WTC11 (cell line): ENCODE measurements at regions not wholly inside any gene's neighbourhood (a gene's known extent, or its start where the extent isn't known, plus 50 kb on each side); places are given as distances from the start of the nearest gene placed in this dataset.

Experiments
- ATAC-seq: fragments of 200-7000 bp; cut with Tn5 transposase; 2 replicates; pipeline ENCODE4 v1.10.0; 2021; ENCODE audit warnings: mild to moderate bottlenecking, moderate library complexity
- CTCF ChIA-PET: fragments of 300-600 bp; sonication (Branson Sonifier 250); formaldehyde crosslinking; loops from one replicate; lab custom pipeline; 2021; ENCODE audit warnings: antibody characterized with exemption; lab: Charles Lee
- POLR2A ChIA-PET: fragments of 350-600 bp; sonication (Branson Sonifier 250); formaldehyde crosslinking; loops from one replicate; lab custom pipeline; 2021; ENCODE audit warnings: antibody characterized with exemption; lab: Charles Lee
- DNase-seq: peaks from one replicate; pipeline ENCODE4 v3.0.0; 2021; ENCODE audit warnings: low spot score
- H3K27ac Mint-ChIP-seq: 2 replicates; pipeline ENCODE4 v1.8.0; 2021; ENCODE audit warnings: mixed read lengths
- H3K27me3 Mint-ChIP-seq: 2 replicates; pipeline ENCODE4 v1.8.0; 2021; ENCODE audit warnings: low read depth, mild to moderate bottlenecking, moderate library complexity, mixed read lengths
- H3K36me3 Mint-ChIP-seq: 2 replicates; pipeline ENCODE4 v1.8.0; 2021; ENCODE audit warnings: mixed read lengths
- H3K4me1 Mint-ChIP-seq: 2 replicates; pipeline ENCODE4 v1.8.0; 2022; ENCODE audit warnings: mixed read lengths
- H3K4me3 Mint-ChIP-seq: 2 replicates; pipeline ENCODE4 v1.8.0; 2021; ENCODE audit warnings: mild to moderate bottlenecking, moderate library complexity, mixed read lengths
- H3K9me3 Mint-ChIP-seq: 2 replicates; pipeline ENCODE4 v1.8.0; 2021; ENCODE audit warnings: mixed read lengths
- FOXP1 ChIP-seq: sonication (generic); formaldehyde crosslinking; IDR thresholded peaks from 2 replicates; pipeline ENCODE4 v1.8.0; 2022; ENCODE audit warnings: missing genetic modification reagents, mild to moderate bottlenecking, moderate library complexity, borderline replicate concordance
- GRHL2 ChIP-seq: fragments of 250-450 bp; sonication (Bioruptor Pico); IDR thresholded peaks from 2 replicates; pipeline ENCODE4 v1.8.0; 2022; ENCODE audit warnings: mild to moderate bottlenecking, moderate library complexity; ENCODE audit not compliant: insufficient replicate concordance, severe bottlenecking
- JAZF1 ChIP-seq: fragments of 250-450 bp; sonication (Bioruptor Pico); IDR thresholded peaks from 2 replicates; pipeline ENCODE4 v1.9.0; 2021; ENCODE audit warnings: moderate library complexity, mild to moderate bottlenecking, inconsistent platforms
- MXD4 ChIP-seq: fragments of 250-450 bp; sonication (Bioruptor Pico); IDR thresholded peaks from 2 replicates; pipeline ENCODE4 v1.8.0; 2021; ENCODE audit warnings: mild to moderate bottlenecking, moderate library complexity, borderline replicate concordance
- MYBL2 ChIP-seq: sonication (generic); formaldehyde crosslinking; IDR thresholded peaks from 2 replicates; pipeline ENCODE4 v1.8.1; 2023; ENCODE audit warnings: mild to moderate bottlenecking, moderate library complexity, missing genetic modification reagents
- NFE2L1 ChIP-seq: sonication (generic); formaldehyde crosslinking; IDR thresholded peaks from 2 replicates; pipeline ENCODE4 v1.8.1; 2023; ENCODE audit warnings: missing genetic modification reagents
- SOX15 ChIP-seq: fragments of 250-450 bp; sonication (Bioruptor Pico); IDR thresholded peaks from 2 replicates; pipeline ENCODE4 v1.9.0; 2021; ENCODE audit warnings: mild to moderate bottlenecking
- TCF7 ChIP-seq: sonication (generic); formaldehyde crosslinking; IDR thresholded peaks from 2 replicates; pipeline ENCODE4 v1.8.0; 2022; ENCODE audit warnings: mild to moderate bottlenecking, low read depth, missing genetic modification reagents, moderate library complexity
- ZNF138 ChIP-seq: sonication (generic); formaldehyde crosslinking; conservative IDR thresholded peaks from 2 replicates; pipeline ENCODE4 v1.8.1; 2022; ENCODE audit warnings: mild to moderate bottlenecking, moderate library complexity, missing genetic modification reagents
- ZNF232 ChIP-seq: sonication (generic); formaldehyde crosslinking; IDR thresholded peaks from 2 replicates; pipeline ENCODE4 v1.8.0; 2022; ENCODE audit warnings: mild to moderate bottlenecking, missing genetic modification reagents
- ZNF263 ChIP-seq: sonication (generic); formaldehyde crosslinking; IDR thresholded peaks from 2 replicates; pipeline ENCODE4 v1.8.1; 2022; ENCODE audit warnings: low read depth, mild to moderate bottlenecking, moderate library complexity, missing genetic modification reagents
- TF ChIP-seq, protein P1 (sequence below): sonication (generic); formaldehyde crosslinking; IDR thresholded peaks from 2 replicates; pipeline ENCODE4 v1.8.1; 2023; ENCODE audit warnings: mild to moderate bottlenecking, missing genetic modification reagents, moderate library complexity
- TF ChIP-seq, protein P2 (sequence below): fragments of 250-450 bp; sonication (Bioruptor Pico); IDR thresholded peaks from 2 replicates; pipeline ENCODE4 v1.8.0; 2021; ENCODE audit warnings: mild to moderate bottlenecking
- TF ChIP-seq, protein P3 (sequence below): sonication (generic); formaldehyde crosslinking; IDR thresholded peaks from 2 replicates; pipeline ENCODE4 v1.8.1; 2022; ENCODE audit warnings: low read depth, missing genetic modification reagents, borderline replicate concordance
- TF ChIP-seq, protein P4 (sequence below): sonication (generic); formaldehyde crosslinking; IDR thresholded peaks from 2 replicates; pipeline ENCODE4 v1.8.0; 2022; ENCODE audit warnings: mild to moderate bottlenecking, missing genetic modification reagents
- TF ChIP-seq, protein P5 (sequence below): sonication (generic); formaldehyde crosslinking; IDR thresholded peaks from 2 replicates; pipeline ENCODE4 v1.8.1; 2023; ENCODE audit warnings: mild to moderate bottlenecking, missing genetic modification reagents, moderate library complexity
- TF ChIP-seq, protein P6 (sequence below): sonication (generic); formaldehyde crosslinking; IDR thresholded peaks from 2 replicates; pipeline ENCODE4 v1.8.0; 2022; ENCODE audit warnings: mild to moderate bottlenecking, missing genetic modification reagents

DNA sequence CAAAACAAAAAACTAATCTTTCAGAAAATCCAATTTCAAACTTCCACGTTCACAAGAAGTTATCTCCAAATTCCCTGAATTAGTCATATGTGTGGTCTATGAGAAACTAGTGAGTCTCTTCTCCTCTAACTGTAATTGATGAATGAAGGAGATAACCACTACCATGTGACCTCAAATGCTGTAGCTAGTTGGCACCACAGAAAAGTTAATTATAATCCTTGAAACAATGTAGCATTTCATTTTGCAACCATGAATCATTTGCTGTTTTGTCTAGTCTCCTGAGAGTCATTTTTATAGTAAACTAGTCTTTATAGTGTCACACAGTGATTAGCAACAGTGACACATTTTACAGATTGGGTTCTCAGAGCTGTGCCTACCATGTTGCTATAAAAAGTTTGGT is 287.5 kb downstream of the LRRIQ3 start:
- ATAC-seq (no peak), DNase-seq (no peak)
- ChIA-PET POLR2A (no interaction called here), CTCF (no interaction called here)
- Mint-ChIP-seq H3K27ac (no peak overlapping the region), H3K4me1 (no peaks in the 10 kb centered on the region), H3K9me3 (peaks cover 36% of the 10 kb centered on the region), H3K4me3 (no peak overlapping the region), H3K27me3 (no peaks in the 10 kb centered on the region), H3K36me3 (peaks cover 19% of the 10 kb centered on the region)
- TF ChIP-seq NFE2L1 (CRISPR knock-in tag), result no peak
- TF ChIP-seq, protein P1, sequence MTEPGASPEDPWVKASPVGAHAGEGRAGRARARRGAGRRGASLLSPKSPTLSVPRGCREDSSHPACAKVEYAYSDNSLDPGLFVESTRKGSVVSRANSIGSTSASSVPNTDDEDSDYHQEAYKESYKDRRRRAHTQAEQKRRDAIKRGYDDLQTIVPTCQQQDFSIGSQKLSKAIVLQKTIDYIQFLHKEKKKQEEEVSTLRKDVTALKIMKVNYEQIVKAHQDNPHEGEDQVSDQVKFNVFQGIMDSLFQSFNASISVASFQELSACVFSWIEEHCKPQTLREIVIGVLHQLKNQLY (CRISPR knock-in tag), result no peak
- TF ChIP-seq, protein P2, sequence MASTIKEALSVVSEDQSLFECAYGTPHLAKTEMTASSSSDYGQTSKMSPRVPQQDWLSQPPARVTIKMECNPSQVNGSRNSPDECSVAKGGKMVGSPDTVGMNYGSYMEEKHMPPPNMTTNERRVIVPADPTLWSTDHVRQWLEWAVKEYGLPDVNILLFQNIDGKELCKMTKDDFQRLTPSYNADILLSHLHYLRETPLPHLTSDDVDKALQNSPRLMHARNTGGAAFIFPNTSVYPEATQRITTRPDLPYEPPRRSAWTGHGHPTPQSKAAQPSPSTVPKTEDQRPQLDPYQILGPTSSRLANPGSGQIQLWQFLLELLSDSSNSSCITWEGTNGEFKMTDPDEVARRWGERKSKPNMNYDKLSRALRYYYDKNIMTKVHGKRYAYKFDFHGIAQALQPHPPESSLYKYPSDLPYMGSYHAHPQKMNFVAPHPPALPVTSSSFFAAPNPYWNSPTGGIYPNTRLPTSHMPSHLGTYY (CRISPR knock-in tag), result no peak
- no peak for TF ChIP-seq ZNF232 (CRISPR knock-in tag)
- TF ChIP-seq, protein P3, sequence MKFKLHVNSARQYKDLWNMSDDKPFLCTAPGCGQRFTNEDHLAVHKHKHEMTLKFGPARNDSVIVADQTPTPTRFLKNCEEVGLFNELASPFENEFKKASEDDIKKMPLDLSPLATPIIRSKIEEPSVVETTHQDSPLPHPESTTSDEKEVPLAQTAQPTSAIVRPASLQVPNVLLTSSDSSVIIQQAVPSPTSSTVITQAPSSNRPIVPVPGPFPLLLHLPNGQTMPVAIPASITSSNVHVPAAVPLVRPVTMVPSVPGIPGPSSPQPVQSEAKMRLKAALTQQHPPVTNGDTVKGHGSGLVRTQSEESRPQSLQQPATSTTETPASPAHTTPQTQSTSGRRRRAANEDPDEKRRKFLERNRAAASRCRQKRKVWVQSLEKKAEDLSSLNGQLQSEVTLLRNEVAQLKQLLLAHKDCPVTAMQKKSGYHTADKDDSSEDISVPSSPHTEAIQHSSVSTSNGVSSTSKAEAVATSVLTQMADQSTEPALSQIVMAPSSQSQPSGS, result no peak
- TF ChIP-seq, protein P4, sequence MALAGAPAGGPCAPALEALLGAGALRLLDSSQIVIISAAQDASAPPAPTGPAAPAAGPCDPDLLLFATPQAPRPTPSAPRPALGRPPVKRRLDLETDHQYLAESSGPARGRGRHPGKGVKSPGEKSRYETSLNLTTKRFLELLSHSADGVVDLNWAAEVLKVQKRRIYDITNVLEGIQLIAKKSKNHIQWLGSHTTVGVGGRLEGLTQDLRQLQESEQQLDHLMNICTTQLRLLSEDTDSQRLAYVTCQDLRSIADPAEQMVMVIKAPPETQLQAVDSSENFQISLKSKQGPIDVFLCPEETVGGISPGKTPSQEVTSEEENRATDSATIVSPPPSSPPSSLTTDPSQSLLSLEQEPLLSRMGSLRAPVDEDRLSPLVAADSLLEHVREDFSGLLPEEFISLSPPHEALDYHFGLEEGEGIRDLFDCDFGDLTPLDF (CRISPR knock-in tag), result no peak

DNA sequence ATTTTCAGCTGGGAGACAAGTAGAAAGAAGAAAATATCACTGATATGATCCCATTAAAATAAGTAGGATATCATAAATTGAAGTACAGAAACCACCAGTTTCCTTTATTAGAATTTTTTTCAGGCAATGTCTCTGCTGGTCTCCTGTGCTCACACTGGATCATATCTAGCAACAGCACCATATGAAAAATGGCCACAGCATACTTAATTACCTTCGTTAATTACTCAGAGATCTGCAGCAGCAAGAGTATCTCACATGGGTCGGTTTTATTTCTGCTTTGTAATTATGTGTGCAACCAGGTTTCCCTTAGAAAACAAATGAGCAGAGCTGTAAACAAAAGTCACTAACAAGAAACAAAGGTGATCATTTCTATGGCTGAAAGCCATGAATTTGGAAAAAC is 287.9 kb downstream of the LRRIQ3 start:
- Mint-ChIP-seq H3K27me3 (no peaks in the 10 kb centered on the region), H3K36me3 (peaks cover 19% of the 10 kb centered on the region), H3K4me3 (no peak overlapping the region), H3K9me3 (peaks cover 36% of the 10 kb centered on the region)
- ChIA-PET CTCF (no interaction called here), POLR2A (no interaction called here)
- no peak for DNase-seq
- no peak for ATAC-seq
- TF ChIP-seq JAZF1 (CRISPR knock-in tag), result no peak
- no peak for TF ChIP-seq FOXP1 (CRISPR knock-in tag)
- no peak for TF ChIP-seq MYBL2
- TF ChIP-seq TCF7 (CRISPR knock-in tag), result no peak
- TF ChIP-seq, protein P5, sequence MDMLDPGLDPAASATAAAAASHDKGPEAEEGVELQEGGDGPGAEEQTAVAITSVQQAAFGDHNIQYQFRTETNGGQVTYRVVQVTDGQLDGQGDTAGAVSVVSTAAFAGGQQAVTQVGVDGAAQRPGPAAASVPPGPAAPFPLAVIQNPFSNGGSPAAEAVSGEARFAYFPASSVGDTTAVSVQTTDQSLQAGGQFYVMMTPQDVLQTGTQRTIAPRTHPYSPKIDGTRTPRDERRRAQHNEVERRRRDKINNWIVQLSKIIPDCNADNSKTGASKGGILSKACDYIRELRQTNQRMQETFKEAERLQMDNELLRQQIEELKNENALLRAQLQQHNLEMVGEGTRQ (CRISPR knock-in tag), result no peak
- no peak for TF ChIP-seq ZNF263 (CRISPR knock-in tag)
- no peak for TF ChIP-seq GRHL2 (CRISPR knock-in tag)
- TF ChIP-seq, all 79 proteins: peak for 0
- H3K27ac Mint-ChIP-seq, result no peak overlapping the region
- no peaks in the 10 kb centered on the region for H3K4me1 Mint-ChIP-seq

DNA sequence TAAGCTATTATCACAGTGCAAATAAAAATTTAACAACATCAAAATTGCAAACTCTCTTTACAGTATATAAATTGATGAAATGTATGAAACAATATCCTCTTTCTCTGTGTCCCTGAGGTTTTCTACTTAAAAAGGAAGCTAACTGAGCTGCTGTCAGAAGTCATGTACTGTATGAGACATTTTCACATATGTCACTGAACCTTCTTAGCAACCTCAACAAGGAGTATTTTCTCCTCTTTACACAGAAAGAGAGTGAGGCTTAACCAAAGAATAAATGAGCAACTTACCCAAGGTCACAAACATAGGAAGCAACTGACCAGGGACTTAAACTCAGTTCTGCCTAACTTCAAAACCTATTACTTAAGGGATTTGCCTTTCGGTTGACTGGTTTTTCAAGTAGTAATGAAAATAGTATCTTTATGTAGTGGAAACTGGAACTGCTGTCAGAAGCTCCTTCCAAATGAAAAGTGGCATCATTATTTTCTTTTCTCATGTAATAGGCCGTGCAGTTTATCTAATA is 288.9 kb downstream of the LRRIQ3 start:
- ATAC-seq (no peak), DNase-seq (no peak)
- H3K4me1 Mint-ChIP-seq, result no peaks in the 10 kb centered on the region
- H3K27me3 Mint-ChIP-seq, result no peaks in the 10 kb centered on the region
- no peak overlapping the region for H3K27ac Mint-ChIP-seq
- peaks cover 19% of the 10 kb centered on the region for H3K36me3 Mint-ChIP-seq
- POLR2A ChIA-PET, result no interaction called here
- no peak for TF ChIP-seq MXD4 (CRISPR knock-in tag)
- TF ChIP-seq, protein P1 (CRISPR knock-in tag), result no peak
- no peak for TF ChIP-seq SOX15 (CRISPR knock-in tag)
- TF ChIP-seq ZNF138 (CRISPR knock-in tag), result no peak
- TF ChIP-seq, protein P6, sequence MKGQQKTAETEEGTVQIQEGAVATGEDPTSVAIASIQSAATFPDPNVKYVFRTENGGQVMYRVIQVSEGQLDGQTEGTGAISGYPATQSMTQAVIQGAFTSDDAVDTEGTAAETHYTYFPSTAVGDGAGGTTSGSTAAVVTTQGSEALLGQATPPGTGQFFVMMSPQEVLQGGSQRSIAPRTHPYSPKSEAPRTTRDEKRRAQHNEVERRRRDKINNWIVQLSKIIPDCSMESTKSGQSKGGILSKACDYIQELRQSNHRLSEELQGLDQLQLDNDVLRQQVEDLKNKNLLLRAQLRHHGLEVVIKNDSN (CRISPR knock-in tag), result no peak
- TF ChIP-seq, all 79 proteins: peak for 0
- H3K9me3 Mint-ChIP-seq, result peaks cover 36% of the 10 kb centered on the region
- no peak overlapping the region for H3K4me3 Mint-ChIP-seq
- CTCF ChIA-PET, result no interaction called here
